RPMI8226 (cell line): ENCODE measurements at regions not wholly inside any gene's neighbourhood (a gene's known extent, or its start where the extent isn't known, plus 50 kb on each side); places are given as distances from the start of the nearest gene placed in this dataset.

Experiments used
- DNase-seq: peaks from one replicate; pipeline ENCODE4 v3.0.0-alpha.2; 2015

DNA sequence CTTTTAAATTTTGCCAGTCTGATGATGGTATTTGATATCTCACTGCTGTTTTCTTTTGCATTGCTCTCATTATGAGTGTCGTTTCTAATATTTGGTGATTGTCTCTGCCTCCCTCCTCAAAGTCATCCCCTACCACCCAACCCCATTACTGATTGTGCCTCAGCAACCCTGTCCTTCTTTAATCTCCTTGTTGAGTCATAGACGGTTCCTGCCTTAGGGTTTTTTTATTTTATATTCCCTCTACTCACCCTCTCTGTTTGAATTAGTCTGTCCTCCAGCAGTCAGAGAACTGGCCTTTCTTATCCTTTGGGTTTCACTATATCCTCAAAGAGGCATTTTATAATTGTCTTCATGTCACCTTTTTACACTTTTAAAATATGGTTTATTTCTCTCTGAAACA lies 409.3 kb upstream of the CPEB2 start:
- no peak for DNase-seq

- DNase-seq: no peak
These were observed 406.3 kb upstream of the CPEB2 start for GRCh38 chr4:14596028-14596427.

DNA sequence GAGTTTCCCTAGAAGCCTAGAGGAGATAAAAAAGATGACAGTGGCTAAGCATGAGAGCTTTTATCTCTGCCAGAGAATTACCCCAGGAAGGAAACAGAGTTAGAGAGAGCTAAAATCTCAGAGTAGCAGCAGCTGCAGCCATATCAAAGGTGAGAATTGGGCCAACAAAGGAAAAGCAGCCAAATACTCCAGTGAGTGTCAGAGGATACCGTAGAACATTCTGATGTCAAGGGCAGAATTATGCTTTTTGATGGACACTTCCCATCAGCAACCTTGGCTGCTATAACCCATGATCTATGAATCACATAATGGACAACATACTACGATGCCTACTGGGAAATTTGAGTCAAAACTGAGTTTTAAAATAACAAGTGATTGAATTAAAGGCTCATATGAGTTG lies 405.8 kb upstream of the CPEB2 start:
- DNase-seq: no peak

DNA sequence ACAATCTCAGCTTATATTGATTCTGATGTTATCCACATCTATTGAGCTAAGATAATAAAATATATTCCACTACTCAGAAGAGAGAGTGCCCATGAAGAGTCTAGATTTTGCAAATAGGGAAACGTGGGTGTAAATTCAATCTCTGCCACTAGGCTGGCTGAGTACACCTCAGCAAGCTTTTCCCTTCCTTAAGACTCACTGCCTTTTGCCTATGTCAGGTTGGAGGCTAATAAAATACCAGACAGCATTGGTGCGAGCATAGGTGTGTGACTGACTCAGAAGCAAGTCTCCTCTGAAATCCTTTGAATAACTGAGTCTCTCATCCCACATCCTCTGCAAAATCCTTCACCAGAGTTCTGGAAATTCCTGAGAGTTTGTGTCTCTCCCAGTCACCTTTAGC lies 405.4 kb upstream of the CPEB2 start:
- no peak for DNase-seq

DNA sequence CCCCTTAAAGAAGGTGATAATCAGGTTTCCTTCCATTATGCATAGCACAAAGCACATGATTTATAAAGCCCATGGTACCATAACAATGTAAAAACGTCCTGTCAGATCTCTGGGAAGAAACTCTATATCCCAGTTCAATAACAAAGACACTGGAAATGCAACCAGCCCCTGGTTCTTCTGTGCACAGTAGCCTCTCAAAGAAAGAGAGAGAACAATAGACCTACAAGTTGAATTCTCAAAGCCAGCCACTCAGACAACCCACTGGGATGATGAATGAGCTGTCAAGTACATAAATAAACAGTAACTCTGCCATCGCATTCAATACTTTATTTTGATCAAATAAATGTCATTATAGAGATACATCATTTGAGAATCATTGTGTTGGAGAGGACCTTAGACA lies 400.1 kb upstream of the CPEB2 start:
- no peak for DNase-seq

GRCh38 chr4:14607001-14607400 lies 395.3 kb upstream of the CPEB2 start:
- no peak for DNase-seq

- no peak for DNase-seq
These were observed 394.7 kb upstream of the CPEB2 start for GRCh38 chr4:14607578-14607977.

GRCh38 chr4:14608630-14609029 lies 393.7 kb upstream of the CPEB2 start:
- no peak for DNase-seq

DNA sequence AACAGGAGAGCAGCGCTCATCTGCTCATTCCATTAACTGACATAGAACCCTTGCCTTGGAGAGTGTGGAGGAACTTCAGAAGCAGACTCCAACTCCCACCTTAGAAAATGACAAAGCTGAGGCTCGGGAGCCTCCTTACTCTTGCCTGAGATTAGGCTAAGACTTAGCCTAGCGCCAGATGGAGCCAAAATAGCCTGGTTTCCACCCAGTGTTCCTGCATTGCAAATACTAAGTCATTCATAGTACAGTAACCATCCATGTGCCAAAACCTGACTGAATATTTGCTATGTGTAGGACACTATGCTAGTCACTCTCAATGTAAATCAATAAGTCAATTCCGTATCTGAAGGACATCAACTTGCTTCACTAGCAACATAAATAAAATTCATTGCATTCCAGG lies 387.4 kb upstream of the CPEB2 start:
- no peak for DNase-seq

DNA sequence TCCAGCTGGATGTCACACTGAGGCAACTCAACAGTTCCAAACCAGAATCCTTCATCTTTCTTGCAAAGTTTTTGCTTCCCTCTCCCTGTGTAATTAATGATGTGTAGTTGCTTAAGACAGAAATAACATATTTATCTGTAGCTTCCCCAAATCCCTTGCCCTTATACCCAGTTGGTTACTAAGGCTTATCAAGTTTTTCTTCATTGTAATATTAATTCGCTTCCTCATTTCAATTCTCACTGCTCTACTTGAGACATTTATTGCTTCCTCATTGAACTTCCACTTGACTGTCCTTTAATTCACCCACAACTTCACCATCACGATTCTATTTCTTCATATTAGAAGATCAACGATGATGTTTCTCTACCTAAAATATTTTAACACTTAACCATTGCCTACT lies 386.6 kb upstream of the CPEB2 start:
- no peak for DNase-seq

DNA sequence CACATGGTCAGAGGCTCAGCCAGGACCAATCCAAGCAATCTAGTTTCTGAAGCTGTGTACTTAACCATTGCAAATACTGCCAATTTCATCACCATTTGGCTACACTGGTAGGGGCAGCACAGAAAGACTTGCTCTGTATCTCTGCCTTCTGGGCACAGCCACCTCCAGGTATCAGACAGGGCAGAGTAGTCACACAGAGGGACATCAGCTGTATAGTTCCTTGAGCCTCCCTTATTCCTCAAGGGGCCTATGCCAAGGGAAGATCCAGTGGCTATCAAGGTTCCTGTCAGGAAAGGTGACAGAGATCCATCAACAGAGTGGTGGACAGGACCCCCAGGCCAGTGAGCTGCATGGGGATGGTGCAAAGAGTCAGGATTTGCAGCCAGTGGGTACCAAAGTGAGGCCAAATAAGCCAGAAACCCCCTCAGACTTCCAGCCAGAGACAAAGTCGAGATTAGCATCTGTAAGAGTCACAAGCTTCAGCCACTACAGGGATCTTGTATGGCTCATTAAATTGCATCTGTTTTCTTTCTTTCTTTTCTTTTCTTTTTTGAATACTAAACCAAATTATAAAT lies 381.6 kb upstream of the CPEB2 start:
- no peak for DNase-seq

DNA sequence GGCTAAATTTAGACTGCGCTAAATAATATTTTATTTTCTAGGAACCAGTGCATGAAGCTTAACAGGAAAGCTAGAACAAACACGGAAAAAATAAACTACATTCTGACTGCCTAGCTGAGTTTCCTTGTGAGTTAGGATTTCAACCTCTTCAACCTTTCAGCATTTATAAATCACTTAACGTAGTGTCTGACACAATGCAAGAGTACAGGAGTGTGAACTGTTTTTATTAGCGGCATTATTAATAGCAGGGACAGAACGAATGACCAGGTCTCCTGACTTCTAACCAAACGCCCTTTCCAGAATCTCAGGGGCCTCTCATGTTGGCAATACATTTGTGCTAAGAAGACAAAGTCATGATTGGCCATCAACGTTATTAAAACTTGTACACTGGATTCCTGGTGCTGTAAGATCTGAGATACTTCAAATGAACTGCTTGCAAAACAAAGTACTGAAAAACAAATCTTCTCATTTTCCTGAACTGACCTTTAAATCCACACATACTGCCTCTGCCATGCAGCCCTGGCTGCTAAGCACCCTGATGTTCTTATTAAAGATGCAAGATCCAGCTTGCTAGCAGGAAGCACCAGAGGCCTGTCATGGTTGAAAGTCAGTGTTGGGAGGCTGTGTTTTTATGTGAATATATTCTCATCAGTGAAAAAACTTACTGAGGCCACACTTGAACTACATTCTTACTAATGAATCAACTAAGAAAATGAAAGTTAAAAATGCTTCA lies 380.4 kb upstream of the CPEB2 start:
- no peak for DNase-seq

DNA sequence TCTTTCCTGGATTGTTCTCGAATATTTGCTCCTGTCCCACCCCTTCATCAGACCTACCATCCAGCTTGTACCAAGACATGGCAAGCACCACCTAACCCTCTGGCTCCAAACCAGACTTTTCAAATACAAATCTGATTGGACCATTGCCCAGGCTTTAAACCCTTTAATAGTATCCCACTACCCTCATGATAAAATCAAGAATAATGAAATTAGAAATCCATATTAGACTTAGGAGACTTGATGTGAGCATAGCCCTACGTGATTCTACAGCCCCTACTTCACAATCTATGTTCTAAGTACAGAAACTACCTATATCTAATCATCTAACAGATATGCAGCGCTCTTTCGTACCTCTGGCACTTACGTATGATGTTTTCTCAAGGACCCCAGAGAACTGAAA lies 375.2 kb upstream of the CPEB2 start:
- no peak for DNase-seq

DNA sequence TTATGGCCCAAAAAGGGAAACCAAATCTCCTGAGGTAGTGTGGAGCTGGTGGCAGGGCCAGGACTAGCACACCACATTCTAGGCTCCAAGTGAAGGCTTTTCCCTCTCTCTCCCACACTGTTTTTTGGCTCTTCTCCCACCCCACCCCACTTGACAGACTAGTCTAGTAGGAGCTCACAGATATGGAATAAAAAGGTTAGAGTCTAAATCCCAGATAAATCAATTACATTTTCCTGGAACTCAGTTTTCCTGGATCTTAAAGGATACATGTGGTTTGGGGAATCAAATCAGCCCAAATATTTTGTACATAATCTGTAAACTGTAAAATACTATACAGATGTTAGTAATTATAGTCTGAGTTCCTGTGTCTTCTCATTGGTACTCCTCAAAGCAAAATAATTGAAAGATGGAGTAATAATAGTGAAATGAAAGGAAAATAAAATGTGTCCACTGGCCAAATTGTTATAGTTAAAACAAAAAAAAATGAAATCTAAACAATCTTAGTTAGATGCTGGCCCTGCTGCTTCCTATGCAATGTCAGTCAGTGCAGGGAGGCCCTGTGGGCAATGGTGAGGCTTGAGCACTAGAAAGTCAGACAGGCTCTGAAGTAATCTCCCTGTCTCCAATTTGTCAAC lies 370.4 kb upstream of the CPEB2 start:
- DNase-seq: no peak

- DNase-seq: no peak
These were observed 365.7 kb upstream of the CPEB2 start for GRCh38 chr4:14636563-14636962.

DNA sequence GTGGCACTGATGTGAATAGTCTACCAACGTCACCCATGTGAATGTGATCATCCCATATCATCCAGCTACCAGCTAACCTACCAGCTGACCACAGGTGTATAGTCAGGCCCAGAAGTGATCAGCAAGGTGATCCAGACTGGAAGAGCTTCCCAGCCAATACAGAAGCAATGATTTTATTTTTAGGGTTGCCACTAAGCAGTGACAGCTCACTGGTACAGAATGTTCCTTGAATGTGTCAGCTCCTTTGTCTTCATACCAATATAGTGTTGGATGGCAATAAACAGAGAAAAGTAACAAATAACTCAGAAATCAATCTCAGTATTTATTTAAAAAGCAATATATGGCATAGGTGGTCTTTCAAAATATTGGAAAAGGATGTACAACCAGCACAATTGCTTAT lies 361.8 kb upstream of the CPEB2 start:
- DNase-seq: no peak

DNA sequence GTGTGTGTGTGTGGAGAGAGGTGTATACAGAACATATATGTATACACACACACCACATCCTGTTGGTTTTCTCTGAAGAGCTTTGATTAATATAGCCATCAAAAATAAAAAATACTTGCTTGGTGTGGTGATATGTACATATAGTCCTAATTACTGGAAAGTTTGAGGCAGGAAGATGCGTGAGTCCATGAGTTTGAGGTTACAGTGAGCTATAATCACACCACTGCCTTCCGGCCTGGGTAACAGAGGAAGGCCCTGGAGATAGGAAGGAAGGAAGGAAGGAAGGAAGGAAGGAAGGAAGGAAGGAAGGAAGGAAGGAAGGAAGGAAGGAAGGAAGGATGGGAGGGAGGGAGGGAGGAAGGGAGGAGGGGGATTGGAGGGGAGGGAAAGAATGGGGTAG lies 360.4 kb upstream of the CPEB2 start:
- no peak for DNase-seq

DNA sequence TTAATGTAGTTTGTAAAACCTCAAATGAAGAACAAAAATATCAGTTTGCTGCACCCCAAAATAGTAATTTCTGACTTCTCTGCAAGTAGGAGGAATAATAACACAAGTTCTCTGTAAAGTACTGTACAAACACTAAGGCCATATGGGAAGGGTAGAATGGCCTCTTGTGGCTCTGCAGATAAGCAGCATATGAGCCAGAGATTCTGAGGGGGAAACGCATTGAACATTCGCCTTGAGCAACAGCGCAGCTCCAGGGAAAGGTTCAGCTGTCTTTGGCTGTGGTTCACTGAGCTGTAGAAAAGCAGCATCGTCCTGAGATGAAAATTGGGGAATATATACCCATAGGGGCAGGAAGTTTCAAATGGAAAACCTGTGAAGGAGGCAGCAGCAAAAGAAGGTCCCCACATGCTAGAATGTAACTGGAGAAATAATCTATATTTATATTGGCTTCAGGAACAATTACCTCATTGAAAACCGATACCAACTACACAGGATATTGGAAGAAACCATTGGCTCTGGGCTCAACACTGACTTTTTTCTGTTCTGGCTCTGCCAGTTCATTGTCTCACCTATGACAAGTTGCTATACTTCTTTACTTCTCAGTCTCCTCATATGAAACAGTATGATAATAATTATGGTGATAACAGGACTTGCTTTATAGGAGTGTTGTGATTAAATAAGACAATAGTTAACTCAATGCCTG lies 357.6 kb upstream of the CPEB2 start:
- no peak for DNase-seq

GRCh38 chr4:14646831-14647230 lies 355.4 kb upstream of the CPEB2 start:
- no peak for DNase-seq

- no peak for DNase-seq
These were observed 352.2 kb upstream of the CPEB2 start for GRCh38 chr4:14650127-14650526.

DNA sequence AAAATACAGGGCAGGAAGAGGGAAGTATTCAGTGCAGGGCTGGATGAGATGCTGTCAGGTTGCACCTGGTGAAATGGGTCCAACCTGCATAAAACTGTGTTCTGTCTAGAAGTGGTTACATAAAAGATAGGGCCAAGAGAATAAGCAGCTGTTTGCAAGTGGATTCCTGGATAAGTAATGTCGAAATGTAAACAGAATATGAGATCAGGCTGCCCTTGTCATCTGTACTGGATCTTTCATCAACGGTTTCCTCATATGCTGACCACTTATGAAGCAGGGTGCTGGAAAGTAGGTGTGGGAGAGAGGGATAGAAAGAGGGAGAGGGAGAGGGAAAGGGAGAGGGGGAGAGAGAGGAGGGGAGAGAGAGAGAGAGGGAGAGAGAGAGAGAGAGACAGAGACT lies 349.8 kb upstream of the CPEB2 start:
- no peak for DNase-seq

GRCh38 chr4:14653338-14653737 lies 348.9 kb upstream of the CPEB2 start:
- DNase-seq: no peak

DNA sequence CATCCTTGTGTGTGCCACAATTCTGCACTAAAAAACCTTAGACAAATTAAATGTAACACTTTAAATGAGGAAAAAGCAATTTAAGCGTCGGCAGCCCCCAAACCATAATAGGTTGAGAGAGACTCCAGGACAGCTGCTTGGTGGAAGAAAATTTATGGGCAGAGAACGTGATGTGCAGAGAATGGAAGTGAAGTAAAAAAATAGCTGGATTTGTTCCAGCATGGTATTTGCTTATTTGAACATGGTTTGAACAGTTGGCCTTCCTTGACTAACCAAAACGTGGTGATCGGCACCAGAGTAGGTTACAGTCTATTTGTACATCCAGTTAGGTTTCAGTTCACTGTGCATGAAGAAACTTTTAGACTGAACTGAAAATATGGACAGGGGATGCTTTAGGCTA lies 343.0 kb upstream of the CPEB2 start:
- DNase-seq: no peak

- no peak for DNase-seq
These were observed 334.6 kb upstream of the CPEB2 start for GRCh38 chr4:14667624-14668151.
